ENCODE measurements at regions not wholly inside any gene's neighbourhood (a gene's known extent, or its start where the extent isn't known, plus 50 kb on each side); places are given as distances from the start of the nearest gene placed in this dataset.

- no peak for DNase-seq
- peaks cover 7% of the 10 kb centered on the region for H3K9me3 Mint-ChIP-seq
Observed at GRCh38 chr16:7090628-7091115, 242.0 kb upstream of the RBFOX1 start.

GRCh38 chr16:7089751-7090150, 242.9 kb upstream of the RBFOX1 start:
- Mint-ChIP-seq H3K36me3 (no peaks in the 10 kb centered on the region), H3K27me3 (peaks cover 4% of the 10 kb centered on the region), H3K27ac (no peak overlapping the region), H3K9me3 (peaks cover 4% of the 10 kb centered on the region), H3K4me3 (no peak overlapping the region), H3K4me1 (no peaks in the 10 kb centered on the region)
- no peak for DNase-seq

More at GRCh38 chr16:7090628-7091115, 242.0 kb upstream of the RBFOX1 start:
- Mint-ChIP-seq H3K4me1 (no peaks in the 10 kb centered on the region), H3K4me3 (no peak overlapping the region), H3K27ac (no peak overlapping the region), H3K27me3 (peaks cover 4% of the 10 kb centered on the region), H3K36me3 (no peaks in the 10 kb centered on the region)

- H3K27ac Mint-ChIP-seq: no peak overlapping the region
- H3K9me3 Mint-ChIP-seq: peaks cover 4% of the 10 kb centered on the region
- peaks cover 4% of the 10 kb centered on the region for H3K27me3 Mint-ChIP-seq
- no peaks in the 10 kb centered on the region for H3K36me3 Mint-ChIP-seq
- H3K4me3 Mint-ChIP-seq: no peak overlapping the region
- H3K4me1 Mint-ChIP-seq: no peaks in the 10 kb centered on the region
- no peak for DNase-seq
Observed at GRCh38 chr16:7088711-7089110, 243.9 kb upstream of the RBFOX1 start.

GRCh38 chr16:7086822-7087616, 245.6 kb upstream of the RBFOX1 start:
- H3K27me3 Mint-ChIP-seq: peaks cover 4% of the 10 kb centered on the region
- H3K36me3 Mint-ChIP-seq: no peaks in the 10 kb centered on the region
- no peak overlapping the region for H3K4me3 Mint-ChIP-seq
- H3K27ac Mint-ChIP-seq: no peak overlapping the region
- H3K4me1 Mint-ChIP-seq: no peaks in the 10 kb centered on the region
- no peak for DNase-seq
- peaks cover 1% of the 10 kb centered on the region for H3K9me3 Mint-ChIP-seq

- Mint-ChIP-seq H3K4me1 (no peaks in the 10 kb centered on the region), H3K9me3 (peaks cover 1% of the 10 kb centered on the region), H3K27ac (no peak overlapping the region), H3K27me3 (peaks cover 4% of the 10 kb centered on the region), H3K4me3 (no peak overlapping the region), H3K36me3 (no peaks in the 10 kb centered on the region)
- no peak for DNase-seq
Observed at GRCh38 chr16:7085776-7086175, 246.9 kb upstream of the RBFOX1 start.

- no peak for DNase-seq
- peaks cover 4% of the 10 kb centered on the region for H3K27me3 Mint-ChIP-seq
- no peaks in the 10 kb centered on the region for H3K4me1 Mint-ChIP-seq
- no peak overlapping the region for H3K27ac Mint-ChIP-seq
- peaks cover 1% of the 10 kb centered on the region for H3K9me3 Mint-ChIP-seq
- no peak overlapping the region for H3K4me3 Mint-ChIP-seq
- no peaks in the 10 kb centered on the region for H3K36me3 Mint-ChIP-seq
Observed at GRCh38 chr16:7083096-7083495, 249.5 kb upstream of the RBFOX1 start.

GRCh38 chr16:7077636-7078035, 255.0 kb upstream of the RBFOX1 start:
- Mint-ChIP-seq H3K27me3 (no peaks in the 10 kb centered on the region), H3K4me3 (no peak overlapping the region), H3K4me1 (no peaks in the 10 kb centered on the region), H3K36me3 (no peaks in the 10 kb centered on the region), H3K9me3 (peaks cover 2% of the 10 kb centered on the region), H3K27ac (no peak overlapping the region)
- no peak for DNase-seq

- no peak overlapping the region for H3K27ac Mint-ChIP-seq
- no peaks in the 10 kb centered on the region for H3K4me1 Mint-ChIP-seq
- no peaks in the 10 kb centered on the region for H3K36me3 Mint-ChIP-seq
- no peaks in the 10 kb centered on the region for H3K27me3 Mint-ChIP-seq
- peaks cover 2% of the 10 kb centered on the region for H3K9me3 Mint-ChIP-seq
- H3K4me3 Mint-ChIP-seq: no peak overlapping the region
- no peak for DNase-seq
Observed at GRCh38 chr16:7074715-7075114, 257.9 kb upstream of the RBFOX1 start.

GRCh38 chr16:7057458-7057857, 275.2 kb upstream of the RBFOX1 start:
- no peak for DNase-seq
- no peaks in the 10 kb centered on the region for H3K27me3 Mint-ChIP-seq
- peaks cover 8% of the 10 kb centered on the region for H3K9me3 Mint-ChIP-seq
- H3K27ac Mint-ChIP-seq: no peak overlapping the region
- H3K4me3 Mint-ChIP-seq: no peak overlapping the region
- no peaks in the 10 kb centered on the region for H3K4me1 Mint-ChIP-seq
- no peaks in the 10 kb centered on the region for H3K36me3 Mint-ChIP-seq

GRCh38 chr16:7055443-7055842, 277.2 kb upstream of the RBFOX1 start:
- Mint-ChIP-seq H3K36me3 (no peaks in the 10 kb centered on the region), H3K27ac (no peak overlapping the region), H3K4me3 (no peak overlapping the region), H3K4me1 (no peaks in the 10 kb centered on the region), H3K9me3 (peaks cover 2% of the 10 kb centered on the region), H3K27me3 (no peaks in the 10 kb centered on the region)
- no peak for DNase-seq

GRCh38 chr16:7051591-7052349, 280.9 kb upstream of the RBFOX1 start:
- H3K4me1 Mint-ChIP-seq: no peaks in the 10 kb centered on the region
- H3K4me3 Mint-ChIP-seq: no peak overlapping the region
- H3K9me3 Mint-ChIP-seq: peaks cover 8% of the 10 kb centered on the region
- H3K27ac Mint-ChIP-seq: no peak overlapping the region
- no peaks in the 10 kb centered on the region for H3K27me3 Mint-ChIP-seq
- H3K36me3 Mint-ChIP-seq: no peaks in the 10 kb centered on the region
- no peak for DNase-seq

- Mint-ChIP-seq H3K27me3 (no peaks in the 10 kb centered on the region), H3K9me3 (peaks cover 15% of the 10 kb centered on the region), H3K4me1 (no peaks in the 10 kb centered on the region), H3K36me3 (no peaks in the 10 kb centered on the region), H3K27ac (no peak overlapping the region), H3K4me3 (no peak overlapping the region)
- no peak for DNase-seq
Observed at GRCh38 chr16:7044331-7044730, 288.3 kb upstream of the RBFOX1 start.

- Mint-ChIP-seq H3K27me3 (no peaks in the 10 kb centered on the region), H3K27ac (no peak overlapping the region), H3K4me3 (no peak overlapping the region), H3K36me3 (no peaks in the 10 kb centered on the region), H3K4me1 (no peaks in the 10 kb centered on the region), H3K9me3 (peaks cover 15% of the 10 kb centered on the region)
- DNase-seq: no peak
Observed at GRCh38 chr16:7038475-7038874, 294.2 kb upstream of the RBFOX1 start.

GRCh38 chr16:7037495-7037894, 295.1 kb upstream of the RBFOX1 start:
- Mint-ChIP-seq H3K27me3 (no peaks in the 10 kb centered on the region), H3K4me3 (no peak overlapping the region), H3K4me1 (no peaks in the 10 kb centered on the region), H3K36me3 (no peaks in the 10 kb centered on the region), H3K9me3 (peaks cover 13% of the 10 kb centered on the region), H3K27ac (no peak overlapping the region)
- no peak for DNase-seq

- Mint-ChIP-seq H3K27ac (no peak overlapping the region), H3K9me3 (peaks cover 14% of the 10 kb centered on the region)
Observed at GRCh38 chr16:7031031-7031430, 301.6 kb upstream of the RBFOX1 start.

More at GRCh38 chr16:7031031-7031430, 301.6 kb upstream of the RBFOX1 start:
- Mint-ChIP-seq H3K4me1 (no peaks in the 10 kb centered on the region), H3K27me3 (no peaks in the 10 kb centered on the region), H3K36me3 (peaks cover 2% of the 10 kb centered on the region), H3K4me3 (no peak overlapping the region)
- no peak for DNase-seq
